Lung (tissue), 11 donors: ENCODE measurements at regions not wholly inside any gene's neighbourhood (a gene's known extent, or its start where the extent isn't known, plus 50 kb on each side); places are given as distances from the start of the nearest gene placed in this dataset.

Source experiments
- ATAC-seq: fragments of 200-7000 bp; cut with Tn5 transposase; one replicate; pipeline ENCODE4 v1.9.1; 2020; ENCODE audit warnings: moderate number of reproducible peaks; ENCODE audit not compliant: insufficient read depth, low FRiP score
- DNase-seq, 3 donors: peaks; one replicate each; pipeline ENCODE4 v3.0.0-alpha.2; 2013 to 2017
- H3K27ac ChIP-seq, 2 donors: one replicate each; pipeline ENCODE4 v1.5.1; 2013; ENCODE audit warnings: mild to moderate bottlenecking in 2 of 2, moderate library complexity in 2 of 2, control low read depth in 1 of 2, inconsistent platforms in 1 of 2, low read depth in 1 of 2, low read length in 1 of 2
- H3K27me3 ChIP-seq, 3 donors: one replicate each; pipeline ENCODE4 v1.5.1; 2013; ENCODE audit warnings: low read length in 2 of 3; ENCODE audit not compliant: control insufficient read depth in 3 of 3, insufficient read depth in 3 of 3
- H3K36me3 ChIP-seq, 4 donors: one replicate each; pipeline ENCODE4 v1.5.1; 2013; ENCODE audit warnings: low read length in 4 of 4, mild to moderate bottlenecking in 1 of 4, moderate library complexity in 1 of 4; ENCODE audit not compliant: control insufficient read depth in 4 of 4, insufficient read depth in 4 of 4
- H3K4me1 ChIP-seq, 5 donors: one replicate each; pipeline ENCODE4 v1.5.1; 2013; ENCODE audit warnings: low read length in 5 of 5, mild to moderate bottlenecking in 2 of 5, moderate library complexity in 1 of 5; ENCODE audit not compliant: control insufficient read depth in 5 of 5, insufficient read depth in 5 of 5
- H3K4me3 ChIP-seq: one replicate; pipeline ENCODE4 v1.5.1; 2013; ENCODE audit warnings: mild to moderate bottlenecking, control low read depth, moderate library complexity
- H3K9ac ChIP-seq, 2 donors: one replicate each; pipeline ENCODE4 v1.5.1; 2013; ENCODE audit warnings: low read length in 2 of 2, control low read depth in 1 of 2; ENCODE audit not compliant: insufficient read depth in 1 of 2
- H3K9me3 ChIP-seq, 4 donors: one replicate each; pipeline ENCODE4 v1.5.1; 2013; ENCODE audit warnings: low read length in 3 of 4, mild to moderate bottlenecking in 1 of 4, moderate library complexity in 1 of 4; ENCODE audit not compliant: control insufficient read depth in 4 of 4, insufficient read depth in 3 of 4
- WGBS, 2 donors: extraction: QIAGEN DNeasy Blood & Tissue Kit; methylation state at CpG; one replicate each; pipeline ENCODE4 v1.1.7; 2013; 5-methylcytosine and 5-hydroxymethylcytosine counted together
- TF ChIP-seq, protein P1 (sequence below): IDR thresholded peaks from 2 replicates; pipeline ENCODE4 v1.5.1; 2012; ENCODE audit warnings: mild to moderate bottlenecking; ENCODE audit errors: control extremely low read depth, extremely low read depth
- donor health status: control.
- donor health status: control.
- donor health status: Bipolar disorder and iron deficiency.
- donor health status: healthy.
- donor health status: DM: yes; HTN: yes; CAD: no.

DNA sequence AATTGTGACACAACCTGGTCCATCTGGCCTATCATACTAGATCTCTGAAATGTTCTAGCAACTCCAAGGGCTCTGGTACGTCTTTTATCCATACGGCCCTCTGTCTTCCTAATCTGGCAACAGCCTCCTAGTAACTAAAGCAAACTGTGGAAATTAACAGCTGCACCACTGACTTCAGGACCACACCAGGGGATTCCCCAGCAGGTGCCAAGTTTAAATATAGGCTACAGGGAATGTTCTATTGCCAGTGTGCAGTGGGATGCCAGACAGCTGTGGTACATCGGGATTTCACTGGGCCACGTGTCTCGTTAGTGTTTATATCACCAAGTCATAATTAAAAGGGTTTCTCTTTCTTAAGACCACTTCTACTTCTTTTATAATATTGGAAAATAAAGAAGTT lies 94.3 kb downstream of the RGS2 start:
- H3K27ac ChIP-seq = no peak overlapping the region

GRCh38 chr1:192904438-192904895 lies 95.6 kb downstream of the RGS2 start:
- H3K4me3 ChIP-seq = no peak overlapping the region
- DNase-seq (peak in 2 of 3 donors; percentile 48 to 50), ATAC-seq (peak; percentile 43)
- no peak overlapping the region for H3K27ac ChIP-seq
- H3K4me1 ChIP-seq = peaks cover 0 to 7% (median 0%) of the 10 kb centered on the region in 5 donors
- 43 to 45% methylated on average over 7 of the region's 7 CpGs for WGBS, 2 donors
- no peaks in the 10 kb centered on the region for H3K9me3 ChIP-seq
- TF ChIP-seq, protein P1, sequence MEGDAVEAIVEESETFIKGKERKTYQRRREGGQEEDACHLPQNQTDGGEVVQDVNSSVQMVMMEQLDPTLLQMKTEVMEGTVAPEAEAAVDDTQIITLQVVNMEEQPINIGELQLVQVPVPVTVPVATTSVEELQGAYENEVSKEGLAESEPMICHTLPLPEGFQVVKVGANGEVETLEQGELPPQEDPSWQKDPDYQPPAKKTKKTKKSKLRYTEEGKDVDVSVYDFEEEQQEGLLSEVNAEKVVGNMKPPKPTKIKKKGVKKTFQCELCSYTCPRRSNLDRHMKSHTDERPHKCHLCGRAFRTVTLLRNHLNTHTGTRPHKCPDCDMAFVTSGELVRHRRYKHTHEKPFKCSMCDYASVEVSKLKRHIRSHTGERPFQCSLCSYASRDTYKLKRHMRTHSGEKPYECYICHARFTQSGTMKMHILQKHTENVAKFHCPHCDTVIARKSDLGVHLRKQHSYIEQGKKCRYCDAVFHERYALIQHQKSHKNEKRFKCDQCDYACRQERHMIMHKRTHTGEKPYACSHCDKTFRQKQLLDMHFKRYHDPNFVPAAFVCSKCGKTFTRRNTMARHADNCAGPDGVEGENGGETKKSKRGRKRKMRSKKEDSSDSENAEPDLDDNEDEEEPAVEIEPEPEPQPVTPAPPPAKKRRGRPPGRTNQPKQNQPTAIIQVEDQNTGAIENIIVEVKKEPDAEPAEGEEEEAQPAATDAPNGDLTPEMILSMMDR = no peak
- no peak overlapping the region for H3K9ac ChIP-seq
- H3K36me3 ChIP-seq = no peaks in the 10 kb centered on the region
- no peaks in the 10 kb centered on the region for H3K27me3 ChIP-seq

More for the DNA sequence above, 94.3 kb downstream of the RGS2 start:
- Histone ChIP-seq H3K27me3 (no peaks in the 10 kb centered on the region), H3K36me3 (no peaks in the 10 kb centered on the region), H3K4me1 (peaks cover 0 to 7% (median 0%) of the 10 kb centered on the region in 5 donors), H3K9me3 (no peaks in the 10 kb centered on the region), H3K4me3 (no peak overlapping the region), H3K9ac (no peak overlapping the region)
- ATAC-seq = no peak
- DNase-seq = no peak
- 86 to 88% methylated on average over 5 of the region's 5 CpGs for WGBS, 2 donors
- TF ChIP-seq, protein P1 = no peak

DNA sequence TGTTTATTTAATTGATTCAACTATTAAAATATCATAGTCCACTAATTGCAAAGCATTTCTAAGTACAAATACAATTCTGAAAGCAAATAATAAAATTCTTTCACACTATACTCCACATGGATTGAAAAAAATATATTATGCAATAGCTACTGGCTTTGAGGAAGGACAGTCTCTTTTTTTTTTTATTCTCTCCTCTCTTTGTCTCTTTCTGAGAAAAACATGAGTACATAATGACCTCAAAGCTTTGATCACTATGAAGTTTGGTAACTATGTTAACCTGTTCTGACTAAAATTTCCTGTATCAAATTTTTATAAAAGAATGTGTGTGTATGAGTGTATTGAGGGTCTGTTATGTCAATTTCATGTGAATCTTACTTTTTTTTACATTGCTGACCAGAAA lies 96.2 kb downstream of the RGS2 start:
- DNase-seq (no peak), ATAC-seq (no peak)
- H3K36me3 ChIP-seq = no peaks in the 10 kb centered on the region
- H3K9ac ChIP-seq = no peak overlapping the region
- no peaks in the 10 kb centered on the region for H3K9me3 ChIP-seq
- H3K27ac ChIP-seq = no peak overlapping the region
- TF ChIP-seq, protein P1 = no peak
- no peak overlapping the region for H3K4me3 ChIP-seq
- peaks cover 0 to 7% (median 0%) of the 10 kb centered on the region in 5 donors for H3K4me1 ChIP-seq
- no peaks in the 10 kb centered on the region for H3K27me3 ChIP-seq

- Histone ChIP-seq H3K27me3 (no peaks in the 10 kb centered on the region), H3K4me3 (no peak overlapping the region), H3K4me1 (peaks cover 0 to 7% (median 0%) of the 10 kb centered on the region in 5 donors), H3K36me3 (no peaks in the 10 kb centered on the region), H3K27ac (no peak overlapping the region), H3K9ac (no peak overlapping the region), H3K9me3 (no peaks in the 10 kb centered on the region)
- DNase-seq = no peak
- 78 to 92% methylated on average over 3 of the region's 3 CpGs for WGBS, 2 donors
- no peak for ATAC-seq
- TF ChIP-seq, protein P1 = no peak
Measured at GRCh38 chr1:192906334-192906733, 97.5 kb downstream of the RGS2 start.
